HG03095 (cell line): ENCODE measurements at regions not wholly inside any gene's neighbourhood (a gene's known extent, or its start where the extent isn't known, plus 50 kb on each side); places are given as distances from the start of the nearest gene placed in this dataset.

ENCODE experiments used
- ATAC-seq: cut with Tn5 transposase; IDR thresholded peaks from one replicate; pipeline ENCODE4 v1.9.1; 2021; ENCODE audit warnings: moderate library complexity; ENCODE audit not compliant: unreplicated experiment

GRCh38 chr14:29265852-29266251 is 499.3 kb downstream of the FOXG1 start:
- ATAC-seq, result no peak

- ATAC-seq, result no peak
Observed at GRCh38 chr14:29271669-29272068, 505.1 kb downstream of the FOXG1 start.

- ATAC-seq, result no peak
Observed at GRCh38 chr14:29273513-29273912, 506.9 kb downstream of the FOXG1 start.

GRCh38 chr14:29274890-29275596 is 508.5 kb downstream of the FOXG1 start:
- no peak for ATAC-seq

GRCh38 chr14:29278301-29279263 is 512.0 kb downstream of the FOXG1 start:
- ATAC-seq, result no peak

- ATAC-seq, result no peak
Observed at GRCh38 chr14:29282169-29282568, 515.6 kb downstream of the FOXG1 start.

GRCh38 chr14:29290441-29290840 is 523.9 kb downstream of the FOXG1 start:
- no peak for ATAC-seq

GRCh38 chr14:29299372-29299771 is 532.8 kb downstream of the FOXG1 start:
- ATAC-seq, result no peak

- ATAC-seq, result no peak
Observed at GRCh38 chr14:29301571-29301970, 535.0 kb downstream of the FOXG1 start.

- ATAC-seq, result no peak
Observed at GRCh38 chr14:29310210-29310609, 543.6 kb downstream of the FOXG1 start.

- no peak for ATAC-seq
Observed at GRCh38 chr14:29310757-29311156, 544.2 kb downstream of the FOXG1 start.

- ATAC-seq, result no peak
Observed at GRCh38 chr14:29311983-29312382, 545.4 kb downstream of the FOXG1 start.

- ATAC-seq, result no peak
Observed at GRCh38 chr14:29316936-29317335, 550.3 kb downstream of the FOXG1 start.

GRCh38 chr14:29317423-29317822 is 550.8 kb downstream of the FOXG1 start:
- no peak for ATAC-seq

- no peak for ATAC-seq
Observed at GRCh38 chr14:29320286-29320685, 553.7 kb downstream of the FOXG1 start.

GRCh38 chr14:29321646-29322045 is 555.1 kb downstream of the FOXG1 start:
- no peak for ATAC-seq

GRCh38 chr14:29339494-29340172 is 573.0 kb downstream of the FOXG1 start:
- no peak for ATAC-seq

GRCh38 chr14:29348504-29348903 is 579.1 kb downstream of the PRKD1 start:
- no peak for ATAC-seq

GRCh38 chr14:29350496-29350895 is 577.2 kb downstream of the PRKD1 start:
- no peak for ATAC-seq

GRCh38 chr14:29351996-29352705 is 575.5 kb downstream of the PRKD1 start:
- ATAC-seq, result no peak

- ATAC-seq, result no peak
Observed at GRCh38 chr14:29352706-29353080, 575.0 kb downstream of the PRKD1 start.
